Cardiac fibroblast (primary cell): ENCODE measurements at regions not wholly inside any gene's neighbourhood (a gene's known extent, or its start where the extent isn't known, plus 50 kb on each side); places are given as distances from the start of the nearest gene placed in this dataset.
"Not testable (repeated sequence)": the region's sequence is repeated elsewhere in the genome, so short reads cannot be mapped to it uniquely, and the experiment has no call there.

Source experiments
- DNase-seq, 2 donors: peaks; one replicate each; pipeline versions ENCODE4 v3.0.0 to v3.0.0-alpha.2; 2010; ENCODE audit warnings: low read depth in 2 of 2
- H3K4me3 ChIP-seq, 2 donors: replicated peaks in 1 of 2; 1 replicate in 1 of 2; 2 replicates in 1 of 2; pipeline ENCODE4 v1.5.1; 2011; ENCODE audit warnings: low read depth in 2 of 2, low read length in 2 of 2, mild to moderate bottlenecking in 2 of 2, moderate library complexity in 1 of 2
- TF ChIP-seq, protein P1 (sequence below): IDR thresholded peaks from one replicate; pipeline ENCODE4 v1.5.1; 2011; ENCODE audit warnings: low read depth, mild to moderate bottlenecking, low read length, inconsistent platforms

DNA sequence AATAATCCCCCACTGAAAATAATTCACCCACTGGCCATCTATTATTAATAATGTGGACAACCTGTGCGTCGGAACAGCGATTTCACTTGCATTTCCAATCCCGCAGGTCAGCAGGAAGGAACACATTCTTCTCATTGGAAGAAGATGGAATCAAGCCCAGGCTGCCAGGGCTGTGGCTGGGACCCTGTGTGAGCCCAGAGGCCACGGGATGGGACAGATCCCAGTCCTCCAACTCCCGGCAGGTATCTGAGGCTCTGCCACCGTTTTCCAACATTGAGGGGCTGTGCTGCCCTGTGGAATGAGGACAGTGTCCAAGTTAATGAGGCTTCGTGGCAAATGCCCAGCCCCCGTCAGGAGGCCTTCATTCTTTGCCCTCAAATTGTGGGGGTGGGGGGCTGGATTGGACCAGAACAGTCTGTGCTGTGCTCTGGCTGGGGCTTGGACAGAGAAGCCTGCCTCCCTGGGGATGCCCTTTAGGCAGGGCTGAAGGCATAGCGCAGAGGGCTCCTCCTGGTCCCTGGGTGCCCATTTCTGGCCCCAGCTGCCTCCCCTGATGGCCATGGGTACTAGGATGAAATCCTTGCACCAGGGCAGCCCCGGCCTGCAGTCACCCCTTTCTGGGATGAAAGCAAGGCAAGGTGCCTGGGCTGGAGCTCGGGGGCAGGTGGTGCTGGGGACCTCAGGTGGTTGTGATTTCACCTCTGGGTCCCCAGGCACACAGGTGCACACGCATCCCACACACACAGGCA lies 195.0 kb upstream of the PPP1R26 start:
- TF ChIP-seq, protein P1, sequence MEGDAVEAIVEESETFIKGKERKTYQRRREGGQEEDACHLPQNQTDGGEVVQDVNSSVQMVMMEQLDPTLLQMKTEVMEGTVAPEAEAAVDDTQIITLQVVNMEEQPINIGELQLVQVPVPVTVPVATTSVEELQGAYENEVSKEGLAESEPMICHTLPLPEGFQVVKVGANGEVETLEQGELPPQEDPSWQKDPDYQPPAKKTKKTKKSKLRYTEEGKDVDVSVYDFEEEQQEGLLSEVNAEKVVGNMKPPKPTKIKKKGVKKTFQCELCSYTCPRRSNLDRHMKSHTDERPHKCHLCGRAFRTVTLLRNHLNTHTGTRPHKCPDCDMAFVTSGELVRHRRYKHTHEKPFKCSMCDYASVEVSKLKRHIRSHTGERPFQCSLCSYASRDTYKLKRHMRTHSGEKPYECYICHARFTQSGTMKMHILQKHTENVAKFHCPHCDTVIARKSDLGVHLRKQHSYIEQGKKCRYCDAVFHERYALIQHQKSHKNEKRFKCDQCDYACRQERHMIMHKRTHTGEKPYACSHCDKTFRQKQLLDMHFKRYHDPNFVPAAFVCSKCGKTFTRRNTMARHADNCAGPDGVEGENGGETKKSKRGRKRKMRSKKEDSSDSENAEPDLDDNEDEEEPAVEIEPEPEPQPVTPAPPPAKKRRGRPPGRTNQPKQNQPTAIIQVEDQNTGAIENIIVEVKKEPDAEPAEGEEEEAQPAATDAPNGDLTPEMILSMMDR = no peak
- no peak overlapping the region for H3K4me3 ChIP-seq
- DNase-seq = no peak

DNA sequence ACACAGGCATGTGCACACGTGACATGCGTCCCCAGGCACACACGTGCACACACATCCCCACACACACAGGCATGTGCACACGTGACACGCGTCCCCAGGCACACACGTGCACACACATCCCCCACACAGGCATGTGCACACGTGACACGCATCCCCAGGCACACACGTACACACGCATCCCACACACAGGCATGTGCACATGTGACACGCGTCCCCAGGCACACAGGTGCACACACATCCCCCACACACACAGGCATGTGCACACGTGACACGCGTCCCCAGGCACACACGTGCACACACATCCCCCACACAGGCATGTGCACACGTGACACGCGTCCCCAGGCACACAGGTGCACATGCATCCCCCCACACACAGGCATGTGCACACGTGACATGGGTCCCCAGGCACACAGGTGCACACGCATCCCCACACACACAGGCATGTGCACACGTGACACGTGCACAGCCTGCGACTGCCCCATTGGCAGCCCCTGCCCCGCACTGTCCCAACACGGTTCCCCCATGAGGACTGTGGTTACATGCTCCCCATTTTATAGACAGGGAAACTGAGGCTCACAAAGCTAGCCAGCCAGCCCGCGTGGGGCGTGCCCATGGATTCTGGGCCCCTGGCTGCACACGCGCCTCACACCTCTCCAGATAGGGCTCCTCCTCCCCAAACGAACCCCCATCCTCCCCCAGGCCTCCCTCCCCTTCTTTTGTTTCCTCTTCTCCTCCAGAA lies 193.2 kb upstream of the PPP1R26 start:
- DNase-seq, H3K4me3 ChIP-seq: not testable (repeated sequence)

DNA sequence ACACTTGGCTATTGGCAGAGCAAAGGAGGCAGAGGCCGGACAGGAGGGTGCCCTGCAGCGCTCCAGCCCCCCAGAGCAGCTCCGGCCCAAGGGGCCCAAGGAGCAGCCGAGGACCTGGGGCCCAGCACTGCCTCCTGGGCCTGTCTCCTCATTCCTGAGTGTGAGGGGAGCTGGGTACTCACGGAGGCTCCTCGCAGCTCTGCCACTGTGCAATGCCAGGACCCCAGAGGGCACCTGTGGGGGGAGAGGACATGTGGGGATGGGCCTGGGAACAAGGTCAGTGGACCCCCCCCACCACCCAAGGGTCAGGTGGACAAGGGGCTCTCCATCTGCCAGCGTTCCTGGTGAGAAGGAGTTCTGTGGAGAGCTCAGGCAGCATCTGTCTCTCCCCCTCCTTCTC lies 192.6 kb upstream of the PPP1R26 start:
- TF ChIP-seq, protein P1 = no peak
- no peak overlapping the region for H3K4me3 ChIP-seq
- DNase-seq = no peak

DNA sequence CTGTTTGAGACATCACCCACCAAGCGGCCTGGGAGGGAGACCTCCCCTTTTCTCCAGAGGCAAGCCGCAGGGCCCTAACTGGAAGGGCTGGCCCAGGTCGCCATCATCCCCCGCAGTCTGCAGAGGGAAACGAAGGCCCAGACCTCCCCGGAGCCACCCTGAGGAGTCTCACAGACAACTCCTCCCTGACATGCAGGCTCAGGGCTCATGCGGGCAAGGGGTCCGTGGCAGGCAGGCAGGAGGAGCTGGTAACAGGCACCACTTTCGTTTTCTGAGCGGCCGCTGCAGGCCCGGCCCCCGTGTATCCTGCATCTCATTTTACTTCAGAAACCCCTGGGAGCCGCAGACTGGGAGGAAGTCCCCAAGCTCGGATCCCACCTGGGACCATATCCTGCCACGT lies 192.0 kb upstream of the PPP1R26 start:
- H3K4me3 ChIP-seq = no peak overlapping the region
- DNase-seq = no peak
- TF ChIP-seq, protein P1 = no peak

DNA sequence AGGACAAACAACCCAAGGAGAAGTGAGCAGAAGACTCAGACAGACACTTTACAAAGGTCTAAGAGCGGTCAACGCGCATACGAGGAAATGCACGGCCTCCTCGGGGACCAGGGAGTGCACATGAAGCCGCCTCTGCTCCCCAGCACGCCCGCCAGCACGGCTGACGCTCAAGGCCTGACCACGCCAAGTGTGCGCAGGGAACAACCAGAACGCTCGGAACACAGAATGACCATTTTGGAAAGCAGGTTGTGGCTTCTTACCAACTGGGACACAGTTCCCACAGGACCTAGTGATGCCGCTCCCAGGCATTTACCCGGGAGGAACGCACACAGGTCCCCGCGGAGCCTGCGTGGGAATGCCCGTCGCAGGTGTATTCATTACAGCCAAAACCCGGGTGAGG lies 191.5 kb upstream of the PPP1R26 start:
- DNase-seq = no peak
- TF ChIP-seq, protein P1 = no peak
- H3K4me3 ChIP-seq = no peak overlapping the region

DNA sequence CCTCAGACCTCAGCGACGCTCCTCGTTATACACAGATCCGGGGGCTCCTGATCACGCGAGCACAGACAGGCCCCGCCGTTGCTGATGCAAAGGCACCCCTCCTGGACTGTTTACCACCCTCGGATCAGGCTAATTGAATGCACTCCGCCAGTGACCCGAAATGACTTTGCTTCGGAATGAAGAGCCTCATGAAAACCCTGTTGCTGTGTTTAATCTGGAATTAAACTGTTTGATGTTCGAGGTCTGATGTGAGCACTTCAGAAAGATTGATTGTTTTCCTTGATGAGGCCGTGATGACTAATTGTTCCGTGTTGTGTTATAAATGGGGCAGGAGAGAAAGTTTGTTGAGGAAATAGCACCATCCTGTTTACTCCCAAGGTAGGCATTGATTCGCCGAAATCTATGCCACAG lies 190.5 kb upstream of the PPP1R26 start:
- H3K4me3 ChIP-seq = no peak overlapping the region
- no peak for DNase-seq
- TF ChIP-seq, protein P1 = no peak

DNA sequence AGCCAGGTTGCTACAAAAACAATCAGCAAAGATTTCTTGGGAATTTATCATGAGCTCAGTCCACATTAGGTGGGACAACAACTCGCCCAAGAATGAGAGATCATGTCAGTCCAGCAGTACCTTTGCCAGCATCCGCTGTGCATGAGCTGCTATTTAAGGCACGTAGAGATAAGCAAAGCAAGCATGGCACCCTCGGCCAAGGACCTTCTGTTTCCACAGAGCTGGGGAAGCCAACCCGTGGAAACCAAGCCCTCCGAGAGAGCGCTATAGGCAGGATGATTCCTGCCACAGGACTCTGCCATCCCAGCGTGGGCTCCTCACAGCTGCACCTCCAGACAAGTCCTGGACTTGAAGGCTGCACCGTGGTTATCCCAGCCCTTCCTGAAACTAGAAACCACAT lies 189.5 kb upstream of the PPP1R26 start:
- no peak overlapping the region for H3K4me3 ChIP-seq
- no peak for DNase-seq
- TF ChIP-seq, protein P1 = no peak
